H9 (cell line): ENCODE measurements at regions not wholly inside any gene's neighbourhood (a gene's known extent, or its start where the extent isn't known, plus 50 kb on each side); places are given as distances from the start of the nearest gene placed in this dataset.

Experiments
- DNase-seq: peaks from one replicate; pipeline ENCODE4 v3.0.0-alpha.2; 2017
- H2AFZ ChIP-seq: one replicate; pipeline ENCODE4 v1.6.1; 2013; ENCODE audit warnings: mild to moderate bottlenecking, low read length, control low read depth, moderate library complexity
- H2AK5ac ChIP-seq: 2 replicates; pipeline ENCODE4 v1.6.1; 2013; ENCODE audit warnings: low read length, control low read depth, mixed read lengths; ENCODE audit not compliant: insufficient read length
- H2BK120ac ChIP-seq: one replicate; pipeline ENCODE4 v1.6.1; 2013; ENCODE audit warnings: low read depth, mild to moderate bottlenecking, low read length, control low read depth, inconsistent platforms; ENCODE audit not compliant: poor library complexity, severe bottlenecking
- H2BK12ac ChIP-seq: 2 replicates; pipeline ENCODE4 v1.6.1; 2013; ENCODE audit warnings: low read length, control low read depth, mixed read lengths, low read depth; ENCODE audit not compliant: insufficient read length
- H2BK15ac ChIP-seq: 2 replicates; pipeline ENCODE4 v1.6.1; 2013; ENCODE audit warnings: low read depth, low read length, control low read depth
- H2BK20ac ChIP-seq: one replicate; pipeline ENCODE4 v1.6.1; 2013; ENCODE audit warnings: low read depth, mild to moderate bottlenecking, low read length, control low read depth, inconsistent platforms; ENCODE audit not compliant: poor library complexity, severe bottlenecking
- H2BK5ac ChIP-seq: 2 replicates; pipeline ENCODE4 v1.6.1; 2013; ENCODE audit warnings: low read length, control low read depth, mixed read lengths; ENCODE audit not compliant: insufficient read length
- H3K14ac ChIP-seq: 2 replicates; pipeline ENCODE4 v1.6.1; 2013; ENCODE audit warnings: low read length, control low read depth; ENCODE audit not compliant: insufficient read depth
- H3K18ac ChIP-seq: 2 replicates; pipeline ENCODE4 v1.6.1; 2013; ENCODE audit warnings: low read depth, mild to moderate bottlenecking, mixed read lengths, low read length, control low read depth; ENCODE audit not compliant: insufficient read length
- H3K23ac ChIP-seq: 2 replicates; pipeline ENCODE4 v1.6.1; 2013; ENCODE audit warnings: low read length, control low read depth, mixed read lengths, low read depth; ENCODE audit not compliant: insufficient read length
- H3K23me2 ChIP-seq: 2 replicates; pipeline ENCODE4 v1.6.1; 2013; ENCODE audit warnings: low read depth, mild to moderate bottlenecking, mixed read lengths, low read length, control low read depth; ENCODE audit not compliant: insufficient read length, poor library complexity, severe bottlenecking
- H3K27ac ChIP-seq: 2 replicates; pipeline ENCODE4 v1.5.1; 2013; ENCODE audit warnings: low read length, control low read depth, mixed read lengths, low read depth; ENCODE audit not compliant: insufficient read length
- H3K27me3 ChIP-seq: 2 replicates; pipeline ENCODE4 v1.6.1; 2013; ENCODE audit warnings: low read length, control low read depth, inconsistent platforms; ENCODE audit not compliant: insufficient read depth
- H3K4ac ChIP-seq: 2 replicates; pipeline ENCODE4 v1.6.1; 2013; ENCODE audit warnings: low read depth, mild to moderate bottlenecking, control low read depth, inconsistent platforms, low read length, moderate library complexity
- H3K4me1 ChIP-seq: 2 replicates; pipeline ENCODE4 v1.6.1; 2013; ENCODE audit warnings: low read length, control low read depth, inconsistent platforms; ENCODE audit not compliant: insufficient read depth
- H3K4me2 ChIP-seq: 2 replicates; pipeline ENCODE4 v1.6.1; 2013; ENCODE audit warnings: low read length, control low read depth, mixed read lengths; ENCODE audit not compliant: insufficient read length, insufficient read depth
- H3K56ac ChIP-seq: 2 replicates; pipeline ENCODE4 v1.6.1; 2013; ENCODE audit warnings: low read depth, mild to moderate bottlenecking, mixed read lengths, low read length, control low read depth; ENCODE audit not compliant: insufficient read length
- H3K79me1 ChIP-seq: 2 replicates; pipeline ENCODE4 v1.6.1; 2013; ENCODE audit warnings: low read depth, mild to moderate bottlenecking, moderate library complexity, low read length, control low read depth, inconsistent platforms; ENCODE audit not compliant: insufficient read depth, poor library complexity, severe bottlenecking
- H3K79me2 ChIP-seq: 2 replicates; pipeline ENCODE4 v1.6.1; 2013; ENCODE audit warnings: low read length, control low read depth, inconsistent platforms; ENCODE audit not compliant: insufficient read depth
- H3K9ac ChIP-seq: 2 replicates; pipeline ENCODE4 v1.6.1; 2013; ENCODE audit warnings: low read length, control low read depth, mixed read lengths; ENCODE audit not compliant: insufficient read length; ENCODE audit errors: extremely low read depth
- H3K9me3 ChIP-seq: one replicate; pipeline ENCODE4 v1.6.1; 2013; ENCODE audit warnings: low read depth, low read length, inconsistent platforms; ENCODE audit not compliant: control insufficient read depth
- H3T11ph ChIP-seq: one replicate; pipeline ENCODE4 v1.6.1; 2013; ENCODE audit warnings: mild to moderate bottlenecking, low read length, control low read depth, inconsistent platforms
- H4K20me1 ChIP-seq: one replicate; pipeline ENCODE4 v1.6.1; 2013; ENCODE audit not compliant: control insufficient read depth, insufficient read length, insufficient read depth
- H4K5ac ChIP-seq: 2 replicates; pipeline ENCODE4 v1.6.1; 2013; ENCODE audit warnings: low read depth, mild to moderate bottlenecking, mixed read lengths, low read length, control low read depth; ENCODE audit not compliant: insufficient read length
- H4K8ac ChIP-seq: replicated peaks from 2 replicates; pipeline ENCODE4 v1.6.1; 2013; ENCODE audit warnings: low read length, control low read depth, mixed read lengths, low read depth; ENCODE audit not compliant: insufficient read length
- H4K91ac ChIP-seq: 2 replicates; pipeline ENCODE4 v1.6.1; 2013; ENCODE audit warnings: low read depth, mild to moderate bottlenecking, moderate library complexity, mixed read lengths, low read length, control low read depth; ENCODE audit not compliant: insufficient read length
- H3K27ac Mint-ChIP-seq, 3 experiments: 2 replicates in 2 of 3; 3 replicates in 1 of 3; pipeline ENCODE4 v1.8.0; 2020 to 2021; ENCODE audit warnings: mixed read lengths in 3 of 3, mild to moderate bottlenecking in 1 of 3, moderate library complexity in 1 of 3
- H3K27me3 Mint-ChIP-seq: 2 replicates; pipeline ENCODE4 v1.8.0; 2021; ENCODE audit warnings: low read depth, mild to moderate bottlenecking, moderate library complexity, mixed read lengths
- H3K36me3 Mint-ChIP-seq, 3 experiments: 2 replicates in 2 of 3; 3 replicates in 1 of 3; pipeline ENCODE4 v1.8.0; 2020 to 2021; ENCODE audit warnings: low read depth in 3 of 3, mixed read lengths in 3 of 3; ENCODE audit not compliant: insufficient read depth in 1 of 3
- H3K4me1 Mint-ChIP-seq, 2 experiments: 2 replicates each; pipeline ENCODE4 v1.8.0; 2020; ENCODE audit warnings: mixed read lengths in 2 of 2
- H3K4me3 Mint-ChIP-seq, 2 experiments: 2 replicates in 1 of 2; 3 replicates in 1 of 2; pipeline ENCODE4 v1.8.0; 2020 to 2021; ENCODE audit warnings: mild to moderate bottlenecking in 2 of 2, mixed read lengths in 2 of 2, moderate library complexity in 1 of 2
- H3K9me3 Mint-ChIP-seq, 2 experiments: 2 replicates in 1 of 2; 3 replicates in 1 of 2; pipeline ENCODE4 v1.8.0; 2020; ENCODE audit warnings: mild to moderate bottlenecking in 2 of 2, mixed read lengths in 2 of 2, moderate library complexity in 1 of 2
- WGBS: extraction: QIAGEN DNeasy Blood & Tissue Kit; methylation state at CpG from one replicate; pipeline ENCODE4 v1.1.7; 2013; ENCODE audit warnings: missing lambda C conversion rate, low lambda C conversion rate, mixed read lengths; ENCODE audit not compliant: insufficient read length; ENCODE audit errors: extremely low coverage; 5-methylcytosine and 5-hydroxymethylcytosine counted together
- TF ChIP-seq, protein P1 (sequence below): fragments of 200-600 bp; sonication (generic); conservative IDR thresholded peaks from 3 replicates; pipeline ENCODE4 v1.8.0; 2021; ENCODE audit warnings: antibody characterized with exemption, mild to moderate bottlenecking

DNA sequence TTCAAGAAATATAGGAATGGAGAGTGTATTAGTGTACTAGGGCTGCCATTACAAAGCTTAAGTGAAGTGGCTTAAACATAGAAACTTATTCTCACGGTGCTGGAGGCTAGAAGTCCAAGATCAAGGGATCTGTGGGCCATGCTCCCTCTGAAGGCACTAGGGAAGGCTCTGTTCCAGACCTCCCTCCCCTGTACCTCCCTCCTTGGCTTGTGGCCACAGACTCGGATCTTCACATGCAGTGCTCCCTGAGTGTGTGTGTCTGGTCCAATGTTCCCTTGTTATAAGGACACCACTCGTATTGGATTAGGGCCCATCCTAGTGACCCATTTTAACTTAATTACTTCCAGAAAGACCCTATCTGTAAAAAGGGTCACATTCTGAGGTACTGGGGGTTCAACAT is 225.6 kb downstream of the VRK1 start:
- no peak overlapping the region for H2BK5ac ChIP-seq
- H3K9me3 ChIP-seq, result no peaks in the 10 kb centered on the region
- H3K4ac ChIP-seq, result no peak overlapping the region
- TF ChIP-seq, protein P1, sequence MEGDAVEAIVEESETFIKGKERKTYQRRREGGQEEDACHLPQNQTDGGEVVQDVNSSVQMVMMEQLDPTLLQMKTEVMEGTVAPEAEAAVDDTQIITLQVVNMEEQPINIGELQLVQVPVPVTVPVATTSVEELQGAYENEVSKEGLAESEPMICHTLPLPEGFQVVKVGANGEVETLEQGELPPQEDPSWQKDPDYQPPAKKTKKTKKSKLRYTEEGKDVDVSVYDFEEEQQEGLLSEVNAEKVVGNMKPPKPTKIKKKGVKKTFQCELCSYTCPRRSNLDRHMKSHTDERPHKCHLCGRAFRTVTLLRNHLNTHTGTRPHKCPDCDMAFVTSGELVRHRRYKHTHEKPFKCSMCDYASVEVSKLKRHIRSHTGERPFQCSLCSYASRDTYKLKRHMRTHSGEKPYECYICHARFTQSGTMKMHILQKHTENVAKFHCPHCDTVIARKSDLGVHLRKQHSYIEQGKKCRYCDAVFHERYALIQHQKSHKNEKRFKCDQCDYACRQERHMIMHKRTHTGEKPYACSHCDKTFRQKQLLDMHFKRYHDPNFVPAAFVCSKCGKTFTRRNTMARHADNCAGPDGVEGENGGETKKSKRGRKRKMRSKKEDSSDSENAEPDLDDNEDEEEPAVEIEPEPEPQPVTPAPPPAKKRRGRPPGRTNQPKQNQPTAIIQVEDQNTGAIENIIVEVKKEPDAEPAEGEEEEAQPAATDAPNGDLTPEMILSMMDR, result no peak
- no peak overlapping the region for H4K8ac ChIP-seq
- Mint-ChIP-seq H3K36me3 (no peaks in the 10 kb centered on the region; a peak in 1 of 7 replicates), H3K9me3 (peaks cover 0 to 3% of the 10 kb centered on the region in 2 experiments; a peak in 3 of 5 replicates), H3K27me3 (no peaks in the 10 kb centered on the region), H3K4me3 (no peak overlapping the region), H3K4me1 (peaks cover 48% of the 10 kb centered on the region in 2 experiments), H3K27ac (0 out of 7 replicates have a peak overlapping the region, but pooled peaks of 1 of the 3 experiments have one; percentile 35)
- H3K4me1 ChIP-seq, result peaks cover 38% of the 10 kb centered on the region
- no peak overlapping the region for H2BK12ac ChIP-seq
- no peak overlapping the region for H2BK15ac ChIP-seq
- H4K5ac ChIP-seq, result no peak overlapping the region
- no peak overlapping the region for H3K9ac ChIP-seq
- H4K20me1 ChIP-seq, result no peaks in the 10 kb centered on the region
- H3K27me3 ChIP-seq, result no peaks in the 10 kb centered on the region
- H2BK120ac ChIP-seq, result no peak overlapping the region
- no peak overlapping the region for H3K18ac ChIP-seq
- no peak overlapping the region for H2BK20ac ChIP-seq
- H3K56ac ChIP-seq, result no peak overlapping the region
- no peak overlapping the region for H2AFZ ChIP-seq
- H3K4me2 ChIP-seq, result no peak overlapping the region
- no peak overlapping the region for H3K23ac ChIP-seq
- H3K27ac ChIP-seq, result no peak overlapping the region
- H2AK5ac ChIP-seq, result no peak overlapping the region
- peak; percentile 1 for DNase-seq
- H4K91ac ChIP-seq, result no peak overlapping the region
- no peaks in the 10 kb centered on the region for H3K79me2 ChIP-seq
- WGBS, result no CpG with 5 or more reads among the region's 3 CpGs
- no peak overlapping the region for H3K14ac ChIP-seq
- no peaks in the 10 kb centered on the region for H3K79me1 ChIP-seq
- peaks cover 5% of the 10 kb centered on the region for H3K23me2 ChIP-seq
- H3T11ph ChIP-seq, result no peak overlapping the region
